Neuronal stem cell (in vitro differentiated cells): ENCODE measurements at regions not wholly inside any gene's neighbourhood (a gene's known extent, or its start where the extent isn't known, plus 50 kb on each side); places are given as distances from the start of the nearest gene placed in this dataset.

Experiments used
- DNase-seq: peaks from one replicate; pipeline ENCODE4 v3.0.0-alpha.2; 2013; ENCODE audit warnings: low spot score
- H2AFZ ChIP-seq: one replicate; pipeline ENCODE4 v1.6.1; 2013; ENCODE audit warnings: mild to moderate bottlenecking, low read length, inconsistent platforms
- H2AK5ac ChIP-seq: 2 replicates; pipeline ENCODE4 v1.6.1; 2013; ENCODE audit warnings: low read depth, mild to moderate bottlenecking, inconsistent platforms, low read length, moderate library complexity, mixed read lengths
- H2BK120ac ChIP-seq: 2 replicates; pipeline ENCODE4 v1.6.1; 2013; ENCODE audit warnings: low read depth, mild to moderate bottlenecking, inconsistent platforms, low read length, moderate library complexity, mixed read lengths
- H2BK12ac ChIP-seq: one replicate; pipeline ENCODE4 v1.6.1; 2013; ENCODE audit warnings: low read length, inconsistent platforms
- H2BK15ac ChIP-seq: 2 replicates; pipeline ENCODE4 v1.6.1; 2013; ENCODE audit warnings: mild to moderate bottlenecking, low read length, inconsistent platforms, mixed read lengths
- H2BK5ac ChIP-seq: one replicate; pipeline ENCODE4 v1.6.1; 2013; ENCODE audit warnings: inconsistent platforms, mild to moderate bottlenecking, low read length, moderate library complexity
- H3K14ac ChIP-seq: one replicate; pipeline ENCODE4 v1.6.1; 2013; ENCODE audit warnings: low read length, inconsistent platforms
- H3K18ac ChIP-seq: 2 replicates; pipeline ENCODE4 v1.6.1; 2013; ENCODE audit warnings: low read length, inconsistent platforms
- H3K23ac ChIP-seq: 2 replicates; pipeline ENCODE4 v1.6.1; 2013; ENCODE audit warnings: low read depth, mild to moderate bottlenecking, mixed read lengths, low read length, inconsistent platforms; ENCODE audit not compliant: poor library complexity
- H3K27ac ChIP-seq: replicated peaks from 3 replicates; pipeline ENCODE4 v1.5.1; 2013; ENCODE audit warnings: low read length, inconsistent platforms
- H3K27me3 ChIP-seq, 3 experiments: 2 replicates each; pipeline ENCODE4 v1.6.1; 2013; ENCODE audit warnings: low read length in 3 of 3, mild to moderate bottlenecking in 2 of 3, inconsistent platforms in 1 of 3, low read depth in 1 of 3, mixed read lengths in 1 of 3, moderate library complexity in 1 of 3; ENCODE audit not compliant: control insufficient read depth in 3 of 3, insufficient read depth in 3 of 3
- H3K36me3 ChIP-seq, 2 donors: replicated peaks in 1 of 2; 2 replicates each; pipeline ENCODE4 v1.6.1; 2013; ENCODE audit warnings: low read length in 2 of 2; ENCODE audit not compliant: control insufficient read depth in 2 of 2, insufficient read depth in 2 of 2
- H3K4ac ChIP-seq: 2 replicates; pipeline ENCODE4 v1.6.1; 2013; ENCODE audit warnings: inconsistent platforms, mild to moderate bottlenecking, low read length, moderate library complexity
- H3K4me1 ChIP-seq, 2 donors: 1 replicate in 1 of 2; 2 replicates in 1 of 2; pipeline ENCODE4 v1.6.1; 2013; ENCODE audit warnings: low read length in 2 of 2, low read depth in 1 of 2; ENCODE audit not compliant: control insufficient read depth in 2 of 2, insufficient read depth in 1 of 2
- H3K4me2 ChIP-seq: one replicate; pipeline ENCODE4 v1.6.1; 2013; ENCODE audit warnings: mild to moderate bottlenecking, low read length, inconsistent platforms; ENCODE audit not compliant: insufficient read depth, poor library complexity, severe bottlenecking
- H3K4me3 ChIP-seq, 2 donors: 2 replicates each; pipeline ENCODE4 v1.5.1; 2013; ENCODE audit warnings: low read length in 2 of 2, mild to moderate bottlenecking in 2 of 2, inconsistent platforms in 1 of 2, moderate library complexity in 1 of 2
- H3K79me1 ChIP-seq: one replicate; pipeline ENCODE4 v1.6.1; 2013; ENCODE audit warnings: low read depth, mild to moderate bottlenecking, inconsistent platforms, low read length, moderate library complexity
- H3K9ac ChIP-seq: one replicate; pipeline ENCODE4 v1.6.1; 2013; ENCODE audit warnings: mild to moderate bottlenecking, low read depth, low read length, inconsistent platforms; ENCODE audit not compliant: poor library complexity
- H3K9me3 ChIP-seq, 2 donors: replicated peaks in 1 of 2; 2 replicates each; pipeline versions ENCODE3 to v1.6.1; 2013; ENCODE audit warnings: low read length in 2 of 2, mild to moderate bottlenecking in 2 of 2, inconsistent platforms in 1 of 2, low read depth in 1 of 2, mixed read lengths in 1 of 2, moderate library complexity in 1 of 2; ENCODE audit not compliant: control insufficient read depth in 2 of 2, insufficient read depth in 1 of 2
- H4K8ac ChIP-seq: one replicate; pipeline ENCODE4 v1.6.1; 2013; ENCODE audit warnings: low read depth, mild to moderate bottlenecking, inconsistent platforms, low read length, moderate library complexity
- H4K91ac ChIP-seq: one replicate; pipeline ENCODE4 v1.6.1; 2013; ENCODE audit warnings: low read length, low read depth, mild to moderate bottlenecking, inconsistent platforms; ENCODE audit not compliant: poor library complexity
- WGBS, 2 donors: extraction: QIAGEN DNeasy Blood & Tissue Kit; methylation state at CpG; one replicate each; pipeline ENCODE4 v1.1.7; 2013; ENCODE audit warnings: missing lambda C conversion rate in 2 of 2, mixed read lengths in 1 of 2; ENCODE audit not compliant: insufficient read length in 2 of 2, insufficient replicate concordance in 1 of 2; ENCODE audit errors: extremely low coverage in 2 of 2; 5-methylcytosine and 5-hydroxymethylcytosine counted together

DNA sequence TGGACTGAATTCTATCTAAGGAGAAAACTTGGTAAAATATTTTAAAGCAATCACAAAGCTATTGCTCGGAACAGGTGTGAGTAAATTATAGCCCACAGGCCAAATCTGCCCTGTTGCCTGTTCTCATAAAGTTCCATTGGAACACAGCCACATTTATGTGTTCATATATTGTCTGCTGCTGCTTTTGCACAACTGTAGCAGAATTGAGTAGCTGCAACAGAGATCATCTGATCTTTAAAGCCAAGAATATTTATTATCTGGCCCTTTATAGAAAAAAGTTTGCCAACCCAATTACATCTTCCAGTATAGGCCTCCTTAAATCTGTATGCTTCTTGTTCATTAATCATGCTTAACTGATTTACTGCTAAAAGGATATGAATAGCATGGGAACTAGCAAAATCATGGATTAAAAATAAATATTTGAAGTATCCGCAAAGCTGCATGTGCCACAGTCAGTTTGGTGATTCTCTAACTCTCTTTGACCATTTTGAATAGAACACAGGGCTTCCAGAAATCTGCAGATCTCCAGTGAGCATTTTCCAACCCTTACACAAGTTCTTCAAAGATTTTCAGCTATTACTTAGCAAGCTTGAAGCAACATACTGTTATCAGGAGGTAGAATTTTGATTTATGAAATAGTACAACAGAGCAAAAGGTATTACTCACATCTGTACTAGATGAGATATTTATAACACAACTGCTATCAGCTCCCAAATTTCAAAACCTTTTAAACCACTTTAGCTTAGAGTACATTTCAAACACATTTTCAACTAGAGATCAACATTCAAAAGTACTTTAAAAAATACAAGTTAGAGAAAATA, 312.6 kb upstream of the ID4 start:
- no CpG with 5 or more reads among the region's 2 CpGs for WGBS, 2 donors
- Histone ChIP-seq H3K9ac (no peak overlapping the region), H2BK12ac (no peak overlapping the region), H3K4ac (no peak overlapping the region), H3K4me3 (no peak overlapping the region), H3K27me3 (no peaks in the 10 kb centered on the region), H3K9me3 (no peaks in the 10 kb centered on the region), H2AFZ (no peak overlapping the region), H2BK5ac (no peak overlapping the region), H3K36me3 (no peaks in the 10 kb centered on the region), H3K14ac (no peak overlapping the region), H3K79me1 (no peaks in the 10 kb centered on the region), H3K4me1 (no peaks in the 10 kb centered on the region), H3K23ac (no peak overlapping the region), H3K4me2 (no peak overlapping the region), H2AK5ac (no peak overlapping the region), H3K27ac (no peak overlapping the region), H2BK15ac (no peak overlapping the region), H3K18ac (no peak overlapping the region), H2BK120ac (no peak overlapping the region), H4K91ac (no peak overlapping the region), H4K8ac (no peak overlapping the region)
- DNase-seq: no peak

DNA sequence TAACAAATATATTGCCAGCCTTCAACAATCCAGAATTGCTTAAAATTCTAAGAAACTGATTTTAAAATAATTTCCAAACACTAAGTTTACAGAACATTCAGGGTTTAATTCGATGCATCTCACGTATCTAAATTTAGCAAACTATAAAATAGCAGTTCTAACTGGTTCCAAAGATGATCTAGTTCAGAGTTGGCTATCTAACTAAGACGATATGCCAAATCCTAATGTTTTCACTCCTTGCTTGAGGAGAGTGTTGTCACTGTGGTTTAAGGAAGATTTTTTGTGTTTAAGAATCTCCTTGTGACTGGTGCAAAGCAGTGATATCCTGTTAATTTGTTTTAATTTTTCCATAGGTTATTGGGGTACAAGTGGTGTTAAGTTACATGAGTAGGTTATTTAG, 311.5 kb upstream of the ID4 start:
- Histone ChIP-seq H3K27ac (no peak overlapping the region), H3K79me1 (no peaks in the 10 kb centered on the region), H4K91ac (no peak overlapping the region), H3K9me3 (no peaks in the 10 kb centered on the region), H2AFZ (no peak overlapping the region), H2BK12ac (no peak overlapping the region), H3K4ac (no peak overlapping the region), H3K18ac (no peak overlapping the region), H2AK5ac (no peak overlapping the region), H2BK5ac (no peak overlapping the region), H4K8ac (no peak overlapping the region), H3K36me3 (no peaks in the 10 kb centered on the region), H3K4me1 (no peaks in the 10 kb centered on the region), H3K4me3 (no peak overlapping the region), H3K4me2 (no peak overlapping the region), H2BK120ac (no peak overlapping the region), H3K23ac (no peak overlapping the region), H3K14ac (no peak overlapping the region), H3K9ac (no peak overlapping the region), H2BK15ac (no peak overlapping the region), H3K27me3 (no peaks in the 10 kb centered on the region)
- no peak for DNase-seq
- no CpG with 5 or more reads among the region's 3 CpGs for WGBS, 2 donors

DNA sequence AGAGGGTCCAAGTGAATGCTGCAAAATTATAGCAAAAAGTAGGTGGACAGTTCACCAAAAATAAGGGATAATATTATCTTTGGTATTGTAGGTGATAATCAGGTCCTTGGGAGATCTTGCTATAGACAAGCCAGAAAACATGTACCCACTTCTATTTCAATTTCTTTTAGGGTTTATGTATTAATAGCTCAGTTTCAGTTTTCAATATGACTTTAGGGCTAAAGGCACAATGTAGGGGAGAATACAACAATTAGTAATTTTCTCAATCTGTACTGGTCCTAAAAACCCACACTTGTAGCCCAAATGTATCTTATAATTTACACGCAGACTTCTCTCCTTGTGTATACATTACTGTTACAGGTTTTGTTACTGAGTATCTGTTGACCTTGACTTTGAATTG, 307.0 kb upstream of the ID4 start:
- H2AK5ac ChIP-seq: no peak overlapping the region
- no peak for DNase-seq
- no peaks in the 10 kb centered on the region for H3K36me3 ChIP-seq
- H4K8ac ChIP-seq: no peak overlapping the region
- no peak overlapping the region for H3K23ac ChIP-seq
- no peak overlapping the region for H2BK12ac ChIP-seq
- no peak overlapping the region for H3K9ac ChIP-seq
- no peaks in the 10 kb centered on the region for H3K79me1 ChIP-seq
- H3K27ac ChIP-seq: no peak overlapping the region
- no peak overlapping the region for H4K91ac ChIP-seq
- no peaks in the 10 kb centered on the region for H3K9me3 ChIP-seq
- no peak overlapping the region for H2BK120ac ChIP-seq
- no peak overlapping the region for H2AFZ ChIP-seq
- no peaks in the 10 kb centered on the region for H3K4me1 ChIP-seq
- H2BK15ac ChIP-seq: no peak overlapping the region
- H3K4me3 ChIP-seq: no peak overlapping the region
- no CpG with 5 or more reads among the region's 1 CpG for WGBS, 2 donors
- no peak overlapping the region for H3K14ac ChIP-seq
- H2BK5ac ChIP-seq: no peak overlapping the region
- H3K4me2 ChIP-seq: no peak overlapping the region
- no peaks in the 10 kb centered on the region for H3K27me3 ChIP-seq
- no peak overlapping the region for H3K4ac ChIP-seq
- H3K18ac ChIP-seq: no peak overlapping the region

DNA sequence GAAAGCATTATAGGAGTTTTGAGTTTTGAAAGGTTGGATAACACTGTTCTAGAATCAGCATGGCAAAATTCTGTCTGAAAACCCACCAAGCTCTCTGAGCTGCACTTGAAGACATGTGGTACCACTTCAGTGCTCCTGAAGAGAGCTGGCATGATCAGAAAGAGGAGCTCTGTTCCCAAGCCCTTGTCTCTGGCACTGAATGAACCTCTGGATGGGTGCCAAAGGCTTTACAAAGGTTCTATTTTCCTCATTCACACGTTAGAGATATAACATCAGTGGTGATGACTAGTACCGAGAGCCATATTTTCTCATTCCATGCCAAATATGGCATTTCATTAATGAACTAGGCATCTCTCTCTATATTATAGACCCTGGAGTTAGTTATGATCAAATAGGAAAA, 301.8 kb upstream of the ID4 start:
- Histone ChIP-seq H3K9ac (no peak overlapping the region), H3K27ac (no peak overlapping the region), H2AFZ (no peak overlapping the region), H4K8ac (no peak overlapping the region), H4K91ac (no peak overlapping the region), H3K14ac (no peak overlapping the region), H2BK15ac (no peak overlapping the region), H3K27me3 (no peaks in the 10 kb centered on the region), H3K79me1 (no peaks in the 10 kb centered on the region), H3K4me3 (no peak overlapping the region), H2BK12ac (no peak overlapping the region), H2AK5ac (no peak overlapping the region), H3K4me1 (no peaks in the 10 kb centered on the region), H3K4ac (no peak overlapping the region), H3K18ac (no peak overlapping the region), H2BK120ac (no peak overlapping the region), H3K9me3 (peaks cover 0 to 6% of the 10 kb centered on the region in 2 donors), H3K36me3 (no peaks in the 10 kb centered on the region), H3K4me2 (no peak overlapping the region), H3K23ac (no peak overlapping the region), H2BK5ac (no peak overlapping the region)
- DNase-seq: no peak
- no CpG with 5 or more reads among the region's 2 CpGs for WGBS, 2 donors
